GM21528 (cell line): ENCODE measurements at regions not wholly inside any gene's neighbourhood (a gene's known extent, or its start where the extent isn't known, plus 50 kb on each side); places are given as distances from the start of the nearest gene placed in this dataset.

Experiments used
- ATAC-seq: cut with Tn5 transposase; IDR thresholded peaks from one replicate; pipeline ENCODE4 v1.9.1; 2021; ENCODE audit warnings: mild to moderate bottlenecking, moderate library complexity; ENCODE audit not compliant: unreplicated experiment, low FRiP score

GRCh38 chr3:157752956-157753786, 250.0 kb upstream of the VEPH1 start:
- ATAC-seq = no peak

GRCh38 chr3:157752554-157752953, 249.3 kb upstream of the VEPH1 start:
- no peak for ATAC-seq

GRCh38 chr3:157751386-157751785, 248.2 kb upstream of the VEPH1 start:
- ATAC-seq = no peak

- ATAC-seq = no peak
Measured at GRCh38 chr3:157746391-157746790, 243.2 kb upstream of the VEPH1 start.

- no peak for ATAC-seq
Measured at GRCh38 chr3:157741607-157742006, 238.4 kb upstream of the VEPH1 start.

- no peak for ATAC-seq
Measured at GRCh38 chr3:157738441-157738840, 235.2 kb upstream of the VEPH1 start.

GRCh38 chr3:157718800-157719199, 215.6 kb upstream of the VEPH1 start:
- ATAC-seq = no peak

GRCh38 chr3:157713101-157713500, 209.9 kb upstream of the VEPH1 start:
- no peak for ATAC-seq

GRCh38 chr3:157705258-157705657, 202.0 kb upstream of the VEPH1 start:
- no peak for ATAC-seq

- ATAC-seq = no peak
Measured at GRCh38 chr3:157700405-157700804, 197.2 kb upstream of the VEPH1 start.

GRCh38 chr3:157695586-157695985, 192.4 kb upstream of the VEPH1 start:
- no peak for ATAC-seq

- ATAC-seq = no peak
Measured at GRCh38 chr3:157695103-157695502, 191.9 kb upstream of the VEPH1 start.

- ATAC-seq = no peak
Measured at GRCh38 chr3:157693762-157694161, 190.5 kb upstream of the VEPH1 start.

- no peak for ATAC-seq
Measured at GRCh38 chr3:157692468-157692867, 189.3 kb upstream of the VEPH1 start.

GRCh38 chr3:157683668-157684067, 180.5 kb upstream of the VEPH1 start:
- no peak for ATAC-seq

GRCh38 chr3:157672061-157672460, 168.8 kb upstream of the VEPH1 start:
- ATAC-seq = no peak

- ATAC-seq = no peak
Measured at GRCh38 chr3:157671656-157672055, 168.4 kb upstream of the VEPH1 start.

GRCh38 chr3:157669416-157669815, 166.2 kb upstream of the VEPH1 start:
- no peak for ATAC-seq

- no peak for ATAC-seq
Measured at GRCh38 chr3:157667493-157667892, 164.3 kb upstream of the VEPH1 start.

- no peak for ATAC-seq
Measured at GRCh38 chr3:157662171-157662570, 159.0 kb upstream of the VEPH1 start.

GRCh38 chr3:157660847-157661246, 157.6 kb upstream of the VEPH1 start:
- ATAC-seq = no peak

GRCh38 chr3:157652366-157652765, 149.2 kb upstream of the VEPH1 start:
- no peak for ATAC-seq

- ATAC-seq = no peak
Measured at GRCh38 chr3:157650699-157651098, 147.5 kb upstream of the VEPH1 start.
